ENCODE measurements at regions not wholly inside any gene's neighbourhood (a gene's known extent, or its start where the extent isn't known, plus 50 kb on each side); places are given as distances from the start of the nearest gene placed in this dataset.

GRCh38 chr7:136594739-136595144 is 273.7 kb upstream of the CHRM2 start:
- no peak overlapping the region for H3K4me3 ChIP-seq
- H2AFZ ChIP-seq, result no peak overlapping the region
- H3K9me3 ChIP-seq (ENCODE audit: low read depth), result no peaks in the 10 kb centered on the region
- no peak for DNase-seq
- no peaks in the 10 kb centered on the region for H3K9me2 ChIP-seq (ENCODE audit: insufficient read depth)
- H3K4me2 ChIP-seq (ENCODE audit: unreplicated experiment), result no peak overlapping the region
- no peaks in the 10 kb centered on the region for H3K36me3 ChIP-seq (ENCODE audit: low read depth)
- no peaks in the 10 kb centered on the region for H3K4me1 ChIP-seq (ENCODE audit: insufficient read depth)
- 14 to 27% methylated on average over 1 of the region's 1 CpG for WGBS, 2 experiments (ENCODE audit: low coverage in 1 of 2, low lambda C conversion rate in 2 of 2, missing lambda C conversion rate in 2 of 2)
- in situ Hi-C loops (cut with MboI), result no loop called here
- H4K20me1 ChIP-seq (ENCODE audit: insufficient read depth), result no peaks in the 10 kb centered on the region
- no peak overlapping the region for H3K27ac ChIP-seq
- H3F3A ChIP-seq (ENCODE audit: insufficient read depth), result no peaks in the 10 kb centered on the region
- H3K9ac ChIP-seq, result no peak overlapping the region
- no peaks in the 10 kb centered on the region for H3K27me3 ChIP-seq (replicated peaks; ENCODE audit: insufficient read depth)
- H3K79me2 ChIP-seq (ENCODE audit: insufficient read depth), result no peaks in the 10 kb centered on the region
- TF ChIP-seq EZH2 (IDR thresholded peaks at IDR 0.05; ENCODE audit: insufficient read depth, poor library complexity, severe bottlenecking), result no peak
- no peak for TF ChIP-seq EZH2phosphoT487 (IDR thresholded peaks at IDR 0.05; ENCODE audit: insufficient read depth, low read depth)

DNA sequence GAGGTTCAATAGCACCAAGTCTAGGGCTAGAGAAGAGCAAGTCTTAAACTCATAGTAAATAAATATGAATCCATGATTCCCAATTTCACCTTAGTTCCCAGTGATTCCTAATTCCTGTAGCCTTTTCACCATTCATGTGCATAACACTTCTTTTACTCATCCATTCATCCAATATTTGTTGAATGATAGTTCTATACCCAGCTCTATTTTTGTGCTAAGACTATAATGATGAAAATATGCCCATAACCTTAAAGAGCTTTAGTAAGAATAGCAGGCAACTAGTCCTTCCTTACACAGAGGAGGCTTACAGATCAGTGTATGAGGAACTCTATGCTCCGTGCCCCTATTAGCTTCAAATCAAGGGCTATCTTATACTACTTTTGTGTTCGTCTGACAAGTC is 280.2 kb upstream of the CHRM2 start:
- Histone ChIP-seq H4K20me1 (ENCODE audit: insufficient read depth) (no peaks in the 10 kb centered on the region), H3K4me2 (ENCODE audit: unreplicated experiment) (no peak overlapping the region), H2AFZ (no peak overlapping the region), H3F3A (ENCODE audit: insufficient read depth) (no peaks in the 10 kb centered on the region), H3K27me3 (replicated peaks; ENCODE audit: insufficient read depth) (no peaks in the 10 kb centered on the region), H3K36me3 (ENCODE audit: low read depth) (no peaks in the 10 kb centered on the region), H3K9me3 (ENCODE audit: low read depth) (no peaks in the 10 kb centered on the region), H3K27ac (no peak overlapping the region), H3K79me2 (ENCODE audit: insufficient read depth) (no peaks in the 10 kb centered on the region), H3K9ac (no peak overlapping the region), H3K9me2 (ENCODE audit: insufficient read depth) (no peaks in the 10 kb centered on the region), H3K4me3 (no peak overlapping the region), H3K4me1 (ENCODE audit: insufficient read depth) (peaks cover 5% of the 10 kb centered on the region; the same call in 1 of the 2 replicates)
- WGBS, 2 experiments (ENCODE audit: low coverage in 1 of 2, low lambda C conversion rate in 2 of 2, missing lambda C conversion rate in 2 of 2), result 16 to 32% methylated on average over 2 of the region's 2 CpGs
- no peak for TF ChIP-seq EZH2 (IDR thresholded peaks at IDR 0.05; ENCODE audit: insufficient read depth, poor library complexity, severe bottlenecking)
- TF ChIP-seq EZH2phosphoT487 (IDR thresholded peaks at IDR 0.05; ENCODE audit: insufficient read depth, low read depth), result no peak
- in situ Hi-C loops (cut with MboI), result no loop called here
- DNase-seq, result no peak

- H3K27ac ChIP-seq, result no peak overlapping the region
- H3K4me2 ChIP-seq (ENCODE audit: unreplicated experiment), result no peak overlapping the region
- TF ChIP-seq EZH2phosphoT487 (IDR thresholded peaks at IDR 0.05; ENCODE audit: insufficient read depth, low read depth), result no peak
- TF ChIP-seq EZH2 (IDR thresholded peaks at IDR 0.05; ENCODE audit: insufficient read depth, poor library complexity, severe bottlenecking), result no peak
- no peak overlapping the region for H2AFZ ChIP-seq
- no peaks in the 10 kb centered on the region for H3K36me3 ChIP-seq (ENCODE audit: low read depth)
- H4K20me1 ChIP-seq (ENCODE audit: insufficient read depth), result no peaks in the 10 kb centered on the region
- peak; percentile 0 for DNase-seq
- peaks cover 5% of the 10 kb centered on the region; the same call in 1 of the 2 replicates for H3K4me1 ChIP-seq (ENCODE audit: insufficient read depth)
- no peaks in the 10 kb centered on the region for H3F3A ChIP-seq (ENCODE audit: insufficient read depth)
- H3K79me2 ChIP-seq (ENCODE audit: insufficient read depth), result no peaks in the 10 kb centered on the region
- in situ Hi-C loops (cut with MboI), result no loop called here
- H3K27me3 ChIP-seq (replicated peaks; ENCODE audit: insufficient read depth), result no peaks in the 10 kb centered on the region
- H3K9me2 ChIP-seq (ENCODE audit: insufficient read depth), result no peaks in the 10 kb centered on the region
- WGBS, 2 experiments (ENCODE audit: low coverage in 1 of 2, low lambda C conversion rate in 2 of 2, missing lambda C conversion rate in 2 of 2), result 38 to 44% methylated on average over 2 of the region's 2 CpGs
- H3K9ac ChIP-seq, result no peak overlapping the region
- no peak overlapping the region for H3K4me3 ChIP-seq
- H3K9me3 ChIP-seq (ENCODE audit: low read depth), result no peaks in the 10 kb centered on the region
Observed at GRCh38 chr7:136585954-136586670, 282.3 kb upstream of the CHRM2 start.

DNA sequence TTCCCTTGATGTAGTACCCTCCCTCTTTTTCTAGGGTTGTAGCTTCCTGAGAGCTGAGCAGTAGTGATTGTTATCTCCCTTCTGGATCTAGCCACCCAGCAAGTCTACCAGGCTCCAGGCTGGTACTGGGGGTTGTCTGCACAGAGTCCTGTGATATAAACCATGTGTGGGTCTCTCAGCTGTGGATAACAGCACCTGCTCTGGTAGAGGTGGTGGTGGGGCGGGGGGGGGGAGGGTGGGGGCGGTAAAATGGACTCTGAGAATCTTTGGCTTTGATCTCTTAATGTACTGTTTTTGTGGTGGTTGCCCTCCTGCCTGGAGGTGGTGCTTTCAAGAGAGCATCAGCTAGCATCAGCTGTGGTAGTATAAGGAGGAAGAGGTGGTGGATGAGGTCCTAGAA is 302.0 kb upstream of the CHRM2 start:
- Histone ChIP-seq H3K4me3 (no peak overlapping the region), H3K4me1 (ENCODE audit: insufficient read depth) (no peaks in the 10 kb centered on the region), H3K79me2 (ENCODE audit: insufficient read depth) (no peaks in the 10 kb centered on the region), H3F3A (ENCODE audit: insufficient read depth) (no peaks in the 10 kb centered on the region), H3K27ac (no peak overlapping the region), H3K9ac (no peak overlapping the region), H3K9me2 (ENCODE audit: insufficient read depth) (no peaks in the 10 kb centered on the region), H3K27me3 (replicated peaks; ENCODE audit: insufficient read depth) (no peaks in the 10 kb centered on the region), H3K36me3 (ENCODE audit: low read depth) (no peaks in the 10 kb centered on the region), H3K9me3 (ENCODE audit: low read depth) (no peaks in the 10 kb centered on the region), H3K4me2 (ENCODE audit: unreplicated experiment) (no peak overlapping the region), H2AFZ (no peak overlapping the region), H4K20me1 (ENCODE audit: insufficient read depth) (no peaks in the 10 kb centered on the region)
- TF ChIP-seq EZH2phosphoT487 (IDR thresholded peaks at IDR 0.05; ENCODE audit: insufficient read depth, low read depth), result no peak
- no peak for TF ChIP-seq EZH2 (IDR thresholded peaks at IDR 0.05; ENCODE audit: insufficient read depth, poor library complexity, severe bottlenecking)
- 0 to 23% methylated on average over 1 to 2 of the region's 2 CpGs for WGBS, 2 experiments (ENCODE audit: low coverage in 1 of 2, low lambda C conversion rate in 2 of 2, missing lambda C conversion rate in 2 of 2)
- no peak for DNase-seq
- in situ Hi-C loops (cut with MboI), result no loop called here

Measured in GM23248 (cell line).